Upper lobe of left lung (tissue), 4 donors: ENCODE measurements at regions not wholly inside any gene's neighbourhood (a gene's known extent, or its start where the extent isn't known, plus 50 kb on each side); places are given as distances from the start of the nearest gene placed in this dataset.

Source experiments
- POLR2A ChIP-seq, 4 donors: fragments of 450-650 bp; IDR thresholded peaks; one replicate each; pipeline ENCODE4 v1.5.1; 2016 to 2017; ENCODE audit warnings: antibody characterized with exemption in 4 of 4, mild to moderate bottlenecking in 2 of 4
- TF ChIP-seq, protein P1 (sequence below), 6 experiments: fragments of 450-650 bp in 4 of 6; fragments of 200-600 bp in 2 of 6; sonication (generic) in 2 of 6; IDR thresholded peaks; one replicate each; pipeline ENCODE4 v1.5.1; 2016 to 2019; ENCODE audit warnings: antibody characterized with exemption in 6 of 6

DNA sequence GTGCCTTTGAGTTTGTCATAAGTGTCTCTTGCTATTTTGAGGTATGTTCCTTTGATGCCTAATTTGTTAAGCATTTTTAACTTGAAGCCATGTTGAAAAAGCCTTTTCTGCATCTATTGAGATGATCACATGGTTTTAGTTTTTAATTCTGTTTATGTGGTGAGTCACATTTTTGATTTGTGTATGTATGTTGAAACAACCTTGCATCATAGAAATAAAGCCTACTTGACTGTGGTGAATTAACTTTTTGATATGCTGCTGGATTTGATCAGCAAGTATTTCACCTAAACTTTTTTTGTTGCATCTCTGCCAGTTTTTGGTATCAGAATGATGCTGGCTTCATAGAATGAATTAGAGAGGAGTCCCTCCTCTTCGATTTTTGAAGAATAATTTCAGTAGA lies 469.7 kb downstream of the CDH2 start:
- no peak for TF ChIP-seq POLR2A (IDR thresholded peaks at IDR 0.05)
- TF ChIP-seq, protein P1, sequence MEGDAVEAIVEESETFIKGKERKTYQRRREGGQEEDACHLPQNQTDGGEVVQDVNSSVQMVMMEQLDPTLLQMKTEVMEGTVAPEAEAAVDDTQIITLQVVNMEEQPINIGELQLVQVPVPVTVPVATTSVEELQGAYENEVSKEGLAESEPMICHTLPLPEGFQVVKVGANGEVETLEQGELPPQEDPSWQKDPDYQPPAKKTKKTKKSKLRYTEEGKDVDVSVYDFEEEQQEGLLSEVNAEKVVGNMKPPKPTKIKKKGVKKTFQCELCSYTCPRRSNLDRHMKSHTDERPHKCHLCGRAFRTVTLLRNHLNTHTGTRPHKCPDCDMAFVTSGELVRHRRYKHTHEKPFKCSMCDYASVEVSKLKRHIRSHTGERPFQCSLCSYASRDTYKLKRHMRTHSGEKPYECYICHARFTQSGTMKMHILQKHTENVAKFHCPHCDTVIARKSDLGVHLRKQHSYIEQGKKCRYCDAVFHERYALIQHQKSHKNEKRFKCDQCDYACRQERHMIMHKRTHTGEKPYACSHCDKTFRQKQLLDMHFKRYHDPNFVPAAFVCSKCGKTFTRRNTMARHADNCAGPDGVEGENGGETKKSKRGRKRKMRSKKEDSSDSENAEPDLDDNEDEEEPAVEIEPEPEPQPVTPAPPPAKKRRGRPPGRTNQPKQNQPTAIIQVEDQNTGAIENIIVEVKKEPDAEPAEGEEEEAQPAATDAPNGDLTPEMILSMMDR (IDR thresholded peaks at IDR 0.05): no peak
